ENCODE measurements at regions not wholly inside any gene's neighbourhood (a gene's known extent, or its start where the extent isn't known, plus 50 kb on each side); places are given as distances from the start of the nearest gene placed in this dataset.

- H3K4me1 Mint-ChIP-seq: peaks cover 10% of the 10 kb centered on the region
- H3K9me3 Mint-ChIP-seq: no peaks in the 10 kb centered on the region
- no peak overlapping the region for H3K4me3 Mint-ChIP-seq
- no peak overlapping the region for H3K27ac Mint-ChIP-seq
- TF ChIP-seq CTCF (IDR thresholded peaks at IDR 0.05; ENCODE audit: unreplicated experiment in 3 of 3): no peak
- H3K27me3 Mint-ChIP-seq (ENCODE audit: low read depth): peaks cover 12% of the 10 kb centered on the region
- H3K36me3 Mint-ChIP-seq (ENCODE audit: low read depth): no peaks in the 10 kb centered on the region
Measured at GRCh38 chr2:223529696-223530095, 72.5 kb downstream of the SCG2 start.

GRCh38 chr2:223530811-223531210 lies 71.3 kb downstream of the SCG2 start:
- Mint-ChIP-seq H3K36me3 (ENCODE audit: low read depth) (no peaks in the 10 kb centered on the region), H3K9me3 (no peaks in the 10 kb centered on the region), H3K4me3 (no peak overlapping the region), H3K27ac (no peak overlapping the region), H3K27me3 (ENCODE audit: low read depth) (peaks cover 12% of the 10 kb centered on the region), H3K4me1 (peaks cover 10% of the 10 kb centered on the region)
- TF ChIP-seq CTCF (IDR thresholded peaks at IDR 0.05; ENCODE audit: unreplicated experiment in 3 of 3): no peak

GRCh38 chr2:223532161-223532560 lies 70.0 kb downstream of the SCG2 start:
- Mint-ChIP-seq H3K27ac (no peak overlapping the region), H3K4me3 (no peak overlapping the region), H3K4me1 (peaks cover 14% of the 10 kb centered on the region), H3K27me3 (ENCODE audit: low read depth) (peaks cover 12% of the 10 kb centered on the region), H3K36me3 (ENCODE audit: low read depth) (no peaks in the 10 kb centered on the region), H3K9me3 (no peaks in the 10 kb centered on the region)
- TF ChIP-seq CTCF (IDR thresholded peaks at IDR 0.05; ENCODE audit: unreplicated experiment in 3 of 3): no peak

GRCh38 chr2:223532712-223533111 lies 69.4 kb downstream of the SCG2 start:
- no peaks in the 10 kb centered on the region for H3K36me3 Mint-ChIP-seq (ENCODE audit: low read depth)
- H3K4me3 Mint-ChIP-seq: no peak overlapping the region
- H3K4me1 Mint-ChIP-seq: peaks cover 18% of the 10 kb centered on the region
- no peak overlapping the region for H3K27ac Mint-ChIP-seq
- TF ChIP-seq CTCF (IDR thresholded peaks at IDR 0.05; ENCODE audit: unreplicated experiment in 3 of 3): no peak
- peaks cover 9% of the 10 kb centered on the region for H3K27me3 Mint-ChIP-seq (ENCODE audit: low read depth)
- H3K9me3 Mint-ChIP-seq: no peaks in the 10 kb centered on the region

- Mint-ChIP-seq H3K36me3 (ENCODE audit: low read depth) (no peaks in the 10 kb centered on the region), H3K27ac (no peak overlapping the region)
Measured at GRCh38 chr2:223536546-223536945, 65.6 kb downstream of the SCG2 start.

More at GRCh38 chr2:223536546-223536945, 65.6 kb downstream of the SCG2 start:
- Mint-ChIP-seq H3K27me3 (ENCODE audit: low read depth) (peaks cover 3% of the 10 kb centered on the region), H3K4me1 (peaks cover 29% of the 10 kb centered on the region), H3K9me3 (no peaks in the 10 kb centered on the region), H3K4me3 (no peak overlapping the region)
- TF ChIP-seq CTCF (IDR thresholded peaks at IDR 0.05; ENCODE audit: unreplicated experiment in 3 of 3): no peak

Data from nephron (organoid).